PC-3 (cell line): ENCODE measurements at regions not wholly inside any gene's neighbourhood (a gene's known extent, or its start where the extent isn't known, plus 50 kb on each side); places are given as distances from the start of the nearest gene placed in this dataset.

Experiments
- CTCF ChIP-seq: fragments of 300-600 bp; sonication (generic); conservative IDR thresholded peaks from 2 replicates; pipeline ENCODE4 v1.5.1; 2017; ENCODE audit warnings: antibody characterized with exemption, low read depth, mild to moderate bottlenecking, low read length
- EZH2 ChIP-seq: fragments of 300-600 bp; sonication (generic); IDR thresholded peaks from one replicate; pipeline ENCODE4 v1.6.1; 2017; ENCODE audit warnings: antibody characterized with exemption, mild to moderate bottlenecking, low read length; ENCODE audit not compliant: unreplicated experiment
- EZH2phosphoT487 ChIP-seq: fragments of 300-600 bp; sonication (generic); IDR thresholded peaks from 2 replicates; pipeline ENCODE4 v1.6.1; 2018; ENCODE audit warnings: mild to moderate bottlenecking, antibody characterized with exemption, low read length, borderline replicate concordance

- TF ChIP-seq EZH2phosphoT487 (no peak), CTCF (no peak), EZH2 (no peak)
Measured at GRCh38 chr6:51553246-51554015, 534.0 kb downstream of the PKHD1 start.
